Esophagus muscularis mucosa (tissue), 4 donors: ENCODE measurements at regions not wholly inside any gene's neighbourhood (a gene's known extent, or its start where the extent isn't known, plus 50 kb on each side); places are given as distances from the start of the nearest gene placed in this dataset.

Experiments used
- DNase-seq: peaks from one replicate; pipeline ENCODE4 v3.0.0-alpha.2; 2017; ENCODE audit errors: extremely low spot score
- H3K27ac ChIP-seq, 4 donors: fragments of 200-600 bp; sonication (generic); replicated peaks in 1 of 4; 1 replicate in 3 of 4; 2 replicates in 1 of 4; pipeline ENCODE4 v1.5.1; 2016 to 2019; ENCODE audit warnings: mild to moderate bottlenecking in 1 of 4
- H3K27me3 ChIP-seq, 4 donors: fragments of 200-600 bp; sonication (generic); one replicate each; pipeline versions ENCODE4 v1.5.1 to v1.6.0; 2016 to 2019
- H3K36me3 ChIP-seq, 4 donors: fragments of 200-600 bp; sonication (generic); one replicate each; pipeline ENCODE4 v1.5.1; 2016 to 2019
- H3K4me1 ChIP-seq, 4 donors: fragments of 200-600 bp; sonication (generic); one replicate each; pipeline ENCODE4 v1.5.1; 2016 to 2019
- H3K4me3 ChIP-seq, 4 donors: fragments of 200-600 bp; sonication (generic); 1 replicate in 2 of 4; 2 replicates in 2 of 4; pipeline ENCODE4 v1.5.1; 2016 to 2019; ENCODE audit warnings: mild to moderate bottlenecking in 4 of 4, moderate library complexity in 1 of 4
- H3K9me3 ChIP-seq, 4 donors: fragments of 200-600 bp; sonication (generic); 1 replicate in 3 of 4; 2 replicates in 1 of 4; pipeline ENCODE4 v1.5.1; 2016 to 2019
- CTCF ChIP-seq, 3 experiments: fragments of 200-600 bp in 2 of 3; fragments of 450-650 bp in 1 of 3; sonication (generic) in 2 of 3; IDR thresholded peaks; one replicate each; pipeline ENCODE4 v1.5.1; 2017 to 2019; ENCODE audit warnings: antibody characterized with exemption in 3 of 3, mild to moderate bottlenecking in 2 of 3, moderate library complexity in 1 of 3
- EP300 ChIP-seq: sonication (generic); formaldehyde crosslinking; IDR thresholded peaks from one replicate; pipeline ENCODE4 v1.6.1; 2017; ENCODE audit warnings: antibody characterized with exemption
- POLR2A ChIP-seq: fragments of 450-650 bp; IDR thresholded peaks from one replicate; pipeline ENCODE4 v1.6.1; 2017; ENCODE audit warnings: antibody characterized with exemption, moderate library complexity, mild to moderate bottlenecking, low read depth
- POLR2AphosphoS5 ChIP-seq, 2 donors: sonication (generic); formaldehyde crosslinking; IDR thresholded peaks; one replicate each; pipeline ENCODE4 v1.6.1; 2017; ENCODE audit warnings: antibody characterized with exemption in 2 of 2
- WGBS: methylation state at CpG from one replicate; pipeline ENCODE4 v1.1.5; 2018; 5-methylcytosine and 5-hydroxymethylcytosine counted together
- intact Hi-C: fragments of 100-400 bp; cut with DNase I; formaldehyde crosslinking; loops from one replicate; pipeline ENCODE4 v1.15.1; 2023

GRCh38 chr5:166102947-166103346 lies 2188.5 kb upstream of the WWC1 start:
- no peaks in the 10 kb centered on the region for H3K4me1 ChIP-seq
- no peak overlapping the region for H3K4me3 ChIP-seq
- no peak overlapping the region for H3K27ac ChIP-seq
- no peaks in the 10 kb centered on the region for H3K27me3 ChIP-seq
- intact Hi-C loops = no loop called here
- TF ChIP-seq EP300 (no peak), POLR2A (no peak), CTCF (IDR thresholded peaks at IDR 0.05) (no peak), POLR2AphosphoS5 (IDR thresholded peaks at IDR 0.05) (no peak)
- DNase-seq = no peak
- WGBS = 87% methylated on average over 10 of the region's 10 CpGs
- H3K9me3 ChIP-seq = peaks cover 0 to 13% (median 9%) of the 10 kb centered on the region in 4 donors
- no peaks in the 10 kb centered on the region for H3K36me3 ChIP-seq

- Histone ChIP-seq H3K9me3 (no peaks in the 10 kb centered on the region), H3K4me3 (no peak overlapping the region), H3K4me1 (no peaks in the 10 kb centered on the region), H3K27me3 (no peaks in the 10 kb centered on the region), H3K36me3 (no peaks in the 10 kb centered on the region), H3K27ac (no peak overlapping the region)
- intact Hi-C loops = no loop called here
- 90% methylated on average over 3 of the region's 3 CpGs for WGBS
- DNase-seq = no peak
- no peak for TF ChIP-seq POLR2AphosphoS5 (IDR thresholded peaks at IDR 0.05)
- no peak for TF ChIP-seq EP300
- no peak for TF ChIP-seq POLR2A
- no peak for TF ChIP-seq CTCF (IDR thresholded peaks at IDR 0.05)
Measured at GRCh38 chr5:166111021-166111420, 2180.4 kb upstream of the WWC1 start.

GRCh38 chr5:166117072-166118066 lies 2174.1 kb upstream of the WWC1 start:
- intact Hi-C loops = no loop called here
- H3K27me3 ChIP-seq = no peaks in the 10 kb centered on the region
- no peak overlapping the region for H3K4me3 ChIP-seq
- 50% methylated on average over 4 of the region's 4 CpGs for WGBS
- TF ChIP-seq CTCF (IDR thresholded peaks at IDR 0.05) (no peak), POLR2A (no peak), EP300 (no peak), POLR2AphosphoS5 (IDR thresholded peaks at IDR 0.05) (no peak)
- no peaks in the 10 kb centered on the region for H3K36me3 ChIP-seq
- H3K4me1 ChIP-seq = no peaks in the 10 kb centered on the region
- H3K9me3 ChIP-seq = no peaks in the 10 kb centered on the region
- H3K27ac ChIP-seq = no peak overlapping the region
- no peak for DNase-seq

- no peak for DNase-seq
- TF ChIP-seq CTCF (IDR thresholded peaks at IDR 0.05) (no peak), EP300 (no peak), POLR2AphosphoS5 (IDR thresholded peaks at IDR 0.05) (no peak), POLR2A (no peak)
- WGBS = 83% methylated on average over 2 of the region's 2 CpGs
Measured at GRCh38 chr5:166119506-166119905, 2171.9 kb upstream of the WWC1 start.

More at GRCh38 chr5:166119506-166119905, 2171.9 kb upstream of the WWC1 start:
- H3K4me3 ChIP-seq = no peak overlapping the region
- H3K9me3 ChIP-seq = no peaks in the 10 kb centered on the region
- H3K36me3 ChIP-seq = no peaks in the 10 kb centered on the region
- H3K4me1 ChIP-seq = no peaks in the 10 kb centered on the region
- no peak overlapping the region for H3K27ac ChIP-seq
- H3K27me3 ChIP-seq = no peaks in the 10 kb centered on the region
- intact Hi-C loops = no loop called here
